H9 (cell line): ENCODE measurements at regions not wholly inside any gene's neighbourhood (a gene's known extent, or its start where the extent isn't known, plus 50 kb on each side); places are given as distances from the start of the nearest gene placed in this dataset.

ENCODE experiments used
- DNase-seq: peaks from one replicate; pipeline ENCODE4 v3.0.0-alpha.2; 2017
- H2AFZ ChIP-seq: one replicate; pipeline ENCODE4 v1.6.1; 2013; ENCODE audit warnings: mild to moderate bottlenecking, low read length, control low read depth, moderate library complexity
- H2AK5ac ChIP-seq: 2 replicates; pipeline ENCODE4 v1.6.1; 2013; ENCODE audit warnings: low read length, control low read depth, mixed read lengths; ENCODE audit not compliant: insufficient read length
- H2BK120ac ChIP-seq: one replicate; pipeline ENCODE4 v1.6.1; 2013; ENCODE audit warnings: low read depth, mild to moderate bottlenecking, low read length, control low read depth, inconsistent platforms; ENCODE audit not compliant: poor library complexity, severe bottlenecking
- H2BK12ac ChIP-seq: 2 replicates; pipeline ENCODE4 v1.6.1; 2013; ENCODE audit warnings: low read length, control low read depth, mixed read lengths, low read depth; ENCODE audit not compliant: insufficient read length
- H2BK15ac ChIP-seq: 2 replicates; pipeline ENCODE4 v1.6.1; 2013; ENCODE audit warnings: low read depth, low read length, control low read depth
- H2BK20ac ChIP-seq: one replicate; pipeline ENCODE4 v1.6.1; 2013; ENCODE audit warnings: low read depth, mild to moderate bottlenecking, low read length, control low read depth, inconsistent platforms; ENCODE audit not compliant: poor library complexity, severe bottlenecking
- H2BK5ac ChIP-seq: 2 replicates; pipeline ENCODE4 v1.6.1; 2013; ENCODE audit warnings: low read length, control low read depth, mixed read lengths; ENCODE audit not compliant: insufficient read length
- H3K14ac ChIP-seq: 2 replicates; pipeline ENCODE4 v1.6.1; 2013; ENCODE audit warnings: low read length, control low read depth; ENCODE audit not compliant: insufficient read depth
- H3K18ac ChIP-seq: 2 replicates; pipeline ENCODE4 v1.6.1; 2013; ENCODE audit warnings: low read depth, mild to moderate bottlenecking, mixed read lengths, low read length, control low read depth; ENCODE audit not compliant: insufficient read length
- H3K23ac ChIP-seq: 2 replicates; pipeline ENCODE4 v1.6.1; 2013; ENCODE audit warnings: low read length, control low read depth, mixed read lengths, low read depth; ENCODE audit not compliant: insufficient read length
- H3K23me2 ChIP-seq: 2 replicates; pipeline ENCODE4 v1.6.1; 2013; ENCODE audit warnings: low read depth, mild to moderate bottlenecking, mixed read lengths, low read length, control low read depth; ENCODE audit not compliant: insufficient read length, poor library complexity, severe bottlenecking
- H3K27ac ChIP-seq: 2 replicates; pipeline ENCODE4 v1.5.1; 2013; ENCODE audit warnings: low read length, control low read depth, mixed read lengths, low read depth; ENCODE audit not compliant: insufficient read length
- H3K27me3 ChIP-seq: 2 replicates; pipeline ENCODE4 v1.6.1; 2013; ENCODE audit warnings: low read length, control low read depth, inconsistent platforms; ENCODE audit not compliant: insufficient read depth
- H3K4ac ChIP-seq: 2 replicates; pipeline ENCODE4 v1.6.1; 2013; ENCODE audit warnings: low read depth, mild to moderate bottlenecking, control low read depth, inconsistent platforms, low read length, moderate library complexity
- H3K4me1 ChIP-seq: 2 replicates; pipeline ENCODE4 v1.6.1; 2013; ENCODE audit warnings: low read length, control low read depth, inconsistent platforms; ENCODE audit not compliant: insufficient read depth
- H3K4me2 ChIP-seq: 2 replicates; pipeline ENCODE4 v1.6.1; 2013; ENCODE audit warnings: low read length, control low read depth, mixed read lengths; ENCODE audit not compliant: insufficient read length, insufficient read depth
- H3K56ac ChIP-seq: 2 replicates; pipeline ENCODE4 v1.6.1; 2013; ENCODE audit warnings: low read depth, mild to moderate bottlenecking, mixed read lengths, low read length, control low read depth; ENCODE audit not compliant: insufficient read length
- H3K79me1 ChIP-seq: 2 replicates; pipeline ENCODE4 v1.6.1; 2013; ENCODE audit warnings: low read depth, mild to moderate bottlenecking, moderate library complexity, low read length, control low read depth, inconsistent platforms; ENCODE audit not compliant: insufficient read depth, poor library complexity, severe bottlenecking
- H3K79me2 ChIP-seq: 2 replicates; pipeline ENCODE4 v1.6.1; 2013; ENCODE audit warnings: low read length, control low read depth, inconsistent platforms; ENCODE audit not compliant: insufficient read depth
- H3K9ac ChIP-seq: 2 replicates; pipeline ENCODE4 v1.6.1; 2013; ENCODE audit warnings: low read length, control low read depth, mixed read lengths; ENCODE audit not compliant: insufficient read length; ENCODE audit errors: extremely low read depth
- H3K9me3 ChIP-seq: one replicate; pipeline ENCODE4 v1.6.1; 2013; ENCODE audit warnings: low read depth, low read length, inconsistent platforms; ENCODE audit not compliant: control insufficient read depth
- H3T11ph ChIP-seq: one replicate; pipeline ENCODE4 v1.6.1; 2013; ENCODE audit warnings: mild to moderate bottlenecking, low read length, control low read depth, inconsistent platforms
- H4K20me1 ChIP-seq: one replicate; pipeline ENCODE4 v1.6.1; 2013; ENCODE audit not compliant: control insufficient read depth, insufficient read length, insufficient read depth
- H4K5ac ChIP-seq: 2 replicates; pipeline ENCODE4 v1.6.1; 2013; ENCODE audit warnings: low read depth, mild to moderate bottlenecking, mixed read lengths, low read length, control low read depth; ENCODE audit not compliant: insufficient read length
- H4K8ac ChIP-seq: replicated peaks from 2 replicates; pipeline ENCODE4 v1.6.1; 2013; ENCODE audit warnings: low read length, control low read depth, mixed read lengths, low read depth; ENCODE audit not compliant: insufficient read length
- H4K91ac ChIP-seq: 2 replicates; pipeline ENCODE4 v1.6.1; 2013; ENCODE audit warnings: low read depth, mild to moderate bottlenecking, moderate library complexity, mixed read lengths, low read length, control low read depth; ENCODE audit not compliant: insufficient read length
- H3K27ac Mint-ChIP-seq, 3 experiments: 2 replicates in 2 of 3; 3 replicates in 1 of 3; pipeline ENCODE4 v1.8.0; 2020 to 2021; ENCODE audit warnings: mixed read lengths in 3 of 3, mild to moderate bottlenecking in 1 of 3, moderate library complexity in 1 of 3
- H3K27me3 Mint-ChIP-seq: 2 replicates; pipeline ENCODE4 v1.8.0; 2021; ENCODE audit warnings: low read depth, mild to moderate bottlenecking, moderate library complexity, mixed read lengths
- H3K36me3 Mint-ChIP-seq, 3 experiments: 2 replicates in 2 of 3; 3 replicates in 1 of 3; pipeline ENCODE4 v1.8.0; 2020 to 2021; ENCODE audit warnings: low read depth in 3 of 3, mixed read lengths in 3 of 3; ENCODE audit not compliant: insufficient read depth in 1 of 3
- H3K4me1 Mint-ChIP-seq, 2 experiments: 2 replicates each; pipeline ENCODE4 v1.8.0; 2020; ENCODE audit warnings: mixed read lengths in 2 of 2
- H3K4me3 Mint-ChIP-seq, 2 experiments: 2 replicates in 1 of 2; 3 replicates in 1 of 2; pipeline ENCODE4 v1.8.0; 2020 to 2021; ENCODE audit warnings: mild to moderate bottlenecking in 2 of 2, mixed read lengths in 2 of 2, moderate library complexity in 1 of 2
- H3K9me3 Mint-ChIP-seq, 2 experiments: 2 replicates in 1 of 2; 3 replicates in 1 of 2; pipeline ENCODE4 v1.8.0; 2020; ENCODE audit warnings: mild to moderate bottlenecking in 2 of 2, mixed read lengths in 2 of 2, moderate library complexity in 1 of 2
- CTCF ChIP-seq: fragments of 200-600 bp; sonication (generic); conservative IDR thresholded peaks from 3 replicates; pipeline ENCODE4 v1.8.0; 2021; ENCODE audit warnings: antibody characterized with exemption, mild to moderate bottlenecking
- WGBS: extraction: QIAGEN DNeasy Blood & Tissue Kit; methylation state at CpG from one replicate; pipeline ENCODE4 v1.1.7; 2013; ENCODE audit warnings: missing lambda C conversion rate, low lambda C conversion rate, mixed read lengths; ENCODE audit not compliant: insufficient read length; ENCODE audit errors: extremely low coverage; 5-methylcytosine and 5-hydroxymethylcytosine counted together

GRCh38 chr2:236687296-236687965, 117.8 kb downstream of the ACKR3 start:
- Histone ChIP-seq H3K27ac (no peak overlapping the region), H3K9ac (no peak overlapping the region), H2BK120ac (no peak overlapping the region), H4K8ac (no peak overlapping the region), H2BK15ac (no peak overlapping the region), H3K56ac (no peak overlapping the region), H2BK5ac (no peak overlapping the region), H3K4ac (no peak overlapping the region), H3K18ac (peak overlapping the region; percentile 7), H2BK12ac (no peak overlapping the region), H3K4me2 (no peak overlapping the region), H3T11ph (no peak overlapping the region), H2AK5ac (no peak overlapping the region), H4K5ac (no peak overlapping the region), H3K14ac (no peak overlapping the region; the same call in 1 of the 2 replicates), H2BK20ac (no peak overlapping the region), H3K9me3 (no peaks in the 10 kb centered on the region), H2AFZ (no peak overlapping the region), H3K23me2 (no peaks in the 10 kb centered on the region), H4K91ac (no peak overlapping the region), H3K79me1 (no peaks in the 10 kb centered on the region), H3K27me3 (no peaks in the 10 kb centered on the region), H3K23ac (no peak overlapping the region), H3K4me1 (no peaks in the 10 kb centered on the region; the same call in 1 of the 2 replicates), H3K79me2 (no peaks in the 10 kb centered on the region), H4K20me1 (no peaks in the 10 kb centered on the region)
- H3K27me3 Mint-ChIP-seq, result peaks cover 4% of the 10 kb centered on the region
- no peaks in the 10 kb centered on the region for H3K36me3 Mint-ChIP-seq
- no peak for DNase-seq
- peaks cover 42 to 49% of the 10 kb centered on the region in 2 experiments for H3K4me1 Mint-ChIP-seq
- no peaks in the 10 kb centered on the region for H3K9me3 Mint-ChIP-seq
- no CpG with 5 or more reads among the region's 8 CpGs for WGBS
- no peak for TF ChIP-seq CTCF
- peak overlapping the region in 1 of 3 experiments; percentile 23; a peak in 1 of 7 replicates for H3K27ac Mint-ChIP-seq
- no peak overlapping the region for H3K4me3 Mint-ChIP-seq
